A673 (cell line): ENCODE measurements at regions not wholly inside any gene's neighbourhood (a gene's known extent, or its start where the extent isn't known, plus 50 kb on each side); places are given as distances from the start of the nearest gene placed in this dataset.

Experiments
- BruUV-seq: library from RNA; stranded (reverse); fragments of 400-500 nt; replicated peaks from 2 replicates; lab custom pipeline; 2021; lab: Mats Ljungman, UMichigan
- CTCF ChIA-PET: fragments of 300-600 bp; sonication (Branson Sonifier 250); formaldehyde crosslinking; loops from one replicate; lab custom pipeline; 2022; ENCODE audit warnings: antibody characterized with exemption; lab: Charles Lee
- POLR2A ChIA-PET: fragments of 300-600 bp; sonication (Branson Sonifier 250); formaldehyde crosslinking; loops from one replicate; lab custom pipeline; 2022; ENCODE audit warnings: antibody characterized with exemption; ENCODE audit not compliant: low non-redundant PET; lab: Charles Lee
- DNase-seq: peaks from one replicate; pipeline ENCODE4 v3.0.0-alpha.2; 2015; ENCODE audit warnings: low spot score
- H3K27ac ChIP-seq: fragments of 200-600 bp; sonication (generic); 2 replicates; pipeline ENCODE4 v1.5.1; 2016; ENCODE audit warnings: mixed run types, low read depth, mild to moderate bottlenecking, mixed read lengths, antibody characterized with exemption, low read length; ENCODE audit not compliant: poor library complexity, severe bottlenecking
- H3K27me3 ChIP-seq: fragments of 200-600 bp; sonication (generic); replicated peaks from 2 replicates; pipeline ENCODE4 v1.6.1; 2017; ENCODE audit warnings: mixed run types, low read depth, mild to moderate bottlenecking, mixed read lengths, antibody characterized with exemption, low read length; ENCODE audit not compliant: insufficient read depth, poor library complexity
- H3K36me3 ChIP-seq: fragments of 200-600 bp; sonication (generic); 2 replicates; pipeline ENCODE4 v1.6.1; 2016; ENCODE audit warnings: mixed run types, mild to moderate bottlenecking, mixed read lengths, antibody characterized with exemption, low read length; ENCODE audit not compliant: insufficient read depth, poor library complexity, severe bottlenecking
- H3K4me1 ChIP-seq: fragments of 200-600 bp; sonication (generic); 2 replicates; pipeline ENCODE4 v1.6.1; 2017; ENCODE audit warnings: mixed run types, mild to moderate bottlenecking, mixed read lengths, antibody characterized with exemption, low read length; ENCODE audit not compliant: insufficient read depth, poor library complexity, severe bottlenecking
- H3K4me3 ChIP-seq: fragments of 200-600 bp; sonication (generic); 2 replicates; pipeline ENCODE4 v1.5.1; 2016; ENCODE audit warnings: low read depth, mixed run types, mild to moderate bottlenecking, mixed read lengths, low read length; ENCODE audit not compliant: poor library complexity, severe bottlenecking
- H3K9me3 ChIP-seq: fragments of 200-600 bp; sonication (generic); 2 replicates; pipeline ENCODE4 v1.6.1; 2016; ENCODE audit warnings: mixed run types, low read depth, mild to moderate bottlenecking, mixed read lengths, antibody characterized with exemption, low read length; ENCODE audit not compliant: poor library complexity, severe bottlenecking
- EZH2 ChIP-seq: fragments of 200-600 bp; sonication (generic); IDR thresholded peaks from 2 replicates; pipeline ENCODE4 v1.6.1; 2017; ENCODE audit warnings: borderline replicate concordance, low read depth, mild to moderate bottlenecking, mixed read lengths, antibody characterized with exemption, low read length; ENCODE audit not compliant: poor library complexity, severe bottlenecking
- intact Hi-C: fragments of 100-400 bp; cut with micrococcal nuclease; formaldehyde crosslinking; loops from one replicate; pipeline ENCODE4 v1.10.0; 2022; ENCODE audit not compliant: unreplicated experiment
- TF ChIP-seq, protein P1 (sequence below): fragments of 300-800, 200-600 bp; sonication (generic); conservative IDR thresholded peaks from 2 replicates; pipeline ENCODE4 v1.5.1; 2017; ENCODE audit warnings: low read depth, mild to moderate bottlenecking, antibody characterized with exemption, low read length, moderate library complexity, mixed read lengths

DNA sequence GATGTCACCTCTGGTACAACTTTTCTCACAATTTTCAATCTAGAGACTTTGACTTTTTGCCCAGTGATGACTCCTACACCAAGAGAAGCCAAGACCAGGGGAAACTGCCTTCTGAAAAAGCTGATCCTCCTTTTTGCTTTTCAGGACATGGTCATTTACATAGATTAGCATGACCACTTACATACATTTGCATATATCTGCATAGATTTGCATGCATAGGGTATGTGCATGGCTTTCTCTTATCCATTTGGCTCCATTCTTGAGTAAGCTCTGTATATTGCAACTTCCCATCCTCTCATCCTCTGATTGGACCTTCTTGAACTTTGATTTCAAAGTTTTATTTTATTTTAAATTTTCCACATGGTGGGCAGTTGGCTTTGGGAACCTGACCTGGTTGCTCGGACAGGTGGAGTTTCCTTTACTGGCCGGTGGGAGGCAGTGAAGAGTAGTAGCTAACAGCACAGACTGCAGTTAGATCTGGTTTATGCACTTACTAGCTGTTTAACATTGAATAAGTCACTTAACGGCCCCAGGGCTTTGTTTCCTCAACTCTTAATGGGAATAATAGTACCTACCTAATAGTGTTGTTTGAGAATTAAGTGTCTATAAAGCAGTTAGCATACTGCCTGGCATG is 92.9 kb downstream of the GPR139 start:
- Histone ChIP-seq H3K4me1 (no peaks in the 10 kb centered on the region), H3K9me3 (no peaks in the 10 kb centered on the region), H3K27ac (no peak overlapping the region), H3K27me3 (peaks cover 30% of the 10 kb centered on the region), H3K36me3 (no peaks in the 10 kb centered on the region), H3K4me3 (no peak overlapping the region)
- no peak for TF ChIP-seq EZH2
- TF ChIP-seq, protein P1, sequence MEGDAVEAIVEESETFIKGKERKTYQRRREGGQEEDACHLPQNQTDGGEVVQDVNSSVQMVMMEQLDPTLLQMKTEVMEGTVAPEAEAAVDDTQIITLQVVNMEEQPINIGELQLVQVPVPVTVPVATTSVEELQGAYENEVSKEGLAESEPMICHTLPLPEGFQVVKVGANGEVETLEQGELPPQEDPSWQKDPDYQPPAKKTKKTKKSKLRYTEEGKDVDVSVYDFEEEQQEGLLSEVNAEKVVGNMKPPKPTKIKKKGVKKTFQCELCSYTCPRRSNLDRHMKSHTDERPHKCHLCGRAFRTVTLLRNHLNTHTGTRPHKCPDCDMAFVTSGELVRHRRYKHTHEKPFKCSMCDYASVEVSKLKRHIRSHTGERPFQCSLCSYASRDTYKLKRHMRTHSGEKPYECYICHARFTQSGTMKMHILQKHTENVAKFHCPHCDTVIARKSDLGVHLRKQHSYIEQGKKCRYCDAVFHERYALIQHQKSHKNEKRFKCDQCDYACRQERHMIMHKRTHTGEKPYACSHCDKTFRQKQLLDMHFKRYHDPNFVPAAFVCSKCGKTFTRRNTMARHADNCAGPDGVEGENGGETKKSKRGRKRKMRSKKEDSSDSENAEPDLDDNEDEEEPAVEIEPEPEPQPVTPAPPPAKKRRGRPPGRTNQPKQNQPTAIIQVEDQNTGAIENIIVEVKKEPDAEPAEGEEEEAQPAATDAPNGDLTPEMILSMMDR, result peak; percentile 67
- intact Hi-C loops, result no loop called here
- no TSS peak for BruUV-seq
- ChIA-PET POLR2A (no interaction called here), CTCF (interaction anchor here (0.9 kb wide), 1 partner anchor 320 kb away, joined by 3 read pairs; no protein-coding TSS in a partner anchor)
- peak; percentile 18 for DNase-seq

DNA sequence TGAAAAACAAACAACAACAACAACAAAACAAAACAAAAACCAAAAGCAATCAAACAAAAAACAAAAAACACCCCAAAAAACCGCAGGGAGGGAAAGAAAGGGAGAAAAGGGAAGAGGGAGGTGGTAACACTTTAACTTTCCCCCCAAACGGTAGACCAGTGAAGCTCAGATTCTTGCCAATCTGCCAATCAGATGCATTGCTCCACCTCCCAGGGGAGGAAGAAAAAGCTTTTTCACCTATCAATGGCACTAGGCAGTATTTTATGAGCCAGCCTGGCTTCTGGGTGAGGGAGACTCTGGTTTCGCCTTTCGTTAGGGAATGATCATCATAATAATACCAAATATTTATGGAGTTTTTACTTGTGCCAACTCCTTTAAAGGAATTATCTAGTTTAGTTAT is 94.1 kb downstream of the GPR139 start:
- no peak overlapping the region for H3K27ac ChIP-seq
- H3K4me1 ChIP-seq, result no peaks in the 10 kb centered on the region
- intact Hi-C loops, result no loop called here
- BruUV-seq, result no TSS peak
- peaks cover 40% of the 10 kb centered on the region for H3K27me3 ChIP-seq
- no peak overlapping the region for H3K4me3 ChIP-seq
- POLR2A ChIA-PET, result no interaction called here
- no peak for DNase-seq
- CTCF ChIA-PET, result interaction anchor here (0.6 kb wide), 1 partner anchor 404 kb away, joined by 3 read pairs; no protein-coding TSS in a partner anchor
- no peaks in the 10 kb centered on the region for H3K36me3 ChIP-seq
- no peak for TF ChIP-seq EZH2
- TF ChIP-seq, protein P1, result no peak
- no peaks in the 10 kb centered on the region for H3K9me3 ChIP-seq

DNA sequence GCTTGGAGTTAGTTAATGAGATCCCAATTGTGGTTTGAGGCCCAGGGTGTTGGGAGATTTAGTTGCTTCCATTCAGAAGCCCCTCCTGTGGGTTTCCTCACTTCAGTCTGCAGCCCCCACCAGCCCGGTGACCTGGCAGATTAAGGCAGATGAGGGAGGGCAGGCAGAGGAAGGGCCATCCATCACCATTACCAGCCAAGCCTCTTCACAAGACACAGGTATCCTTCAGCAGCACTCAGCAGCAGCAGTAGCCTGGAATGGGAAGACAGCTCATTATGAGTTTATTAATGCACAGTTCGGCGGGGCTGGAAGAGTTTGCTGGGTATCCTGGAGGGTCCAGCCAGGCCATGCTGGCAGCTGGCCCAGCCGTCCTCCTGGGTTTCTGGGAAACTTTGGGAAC is 90.0 kb upstream of the GPRC5B start:
- no peak for DNase-seq
- CTCF ChIA-PET, result no interaction called here

More for the DNA sequence above, 90.0 kb upstream of the GPRC5B start:
- Histone ChIP-seq H3K36me3 (no peaks in the 10 kb centered on the region), H3K4me1 (no peaks in the 10 kb centered on the region), H3K4me3 (no peak overlapping the region), H3K27me3 (peaks cover 30% of the 10 kb centered on the region), H3K9me3 (no peaks in the 10 kb centered on the region), H3K27ac (no peak overlapping the region)
- TF ChIP-seq EZH2, result no peak
- TF ChIP-seq, protein P1, result no peak
- BruUV-seq, result no TSS peak
- POLR2A ChIA-PET, result no interaction called here
- intact Hi-C loops, result no loop called here
